ENCODE measurements at regions not wholly inside any gene's neighbourhood (a gene's known extent, or its start where the extent isn't known, plus 50 kb on each side); places are given as distances from the start of the nearest gene placed in this dataset.

DNA sequence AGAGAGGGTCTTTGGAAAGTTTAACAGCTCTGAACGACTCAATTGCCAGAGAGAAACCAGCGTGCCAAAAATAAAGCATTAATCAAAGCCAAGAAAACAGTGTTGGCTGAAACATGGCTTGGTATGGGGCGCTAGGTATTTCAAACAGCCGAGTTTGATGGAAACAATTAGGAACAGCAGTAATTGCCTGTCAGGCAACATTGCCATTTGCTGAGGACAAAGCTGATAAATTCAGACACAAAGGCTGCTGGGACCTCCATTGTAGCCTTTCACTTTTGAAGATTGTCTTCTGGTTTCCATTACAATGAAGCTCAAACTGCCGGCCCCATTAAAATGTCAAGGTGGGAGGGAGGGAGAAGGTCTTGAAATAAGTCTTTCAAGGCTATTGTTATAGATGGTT lies 125.4 kb upstream of the SPDL1 start:
- Histone ChIP-seq H3K4me1 (ENCODE audit: control insufficient read depth in 5 of 5, insufficient read depth in 5 of 5, low read length in 5 of 5) (no peaks in the 10 kb centered on the region), H3K4me3 (ENCODE audit: low read depth in 1 of 5, low read length in 5 of 5) (no peak overlapping the region), H3K9me3 (ENCODE audit: control insufficient read depth in 5 of 5, low read length in 5 of 5) (no peaks in the 10 kb centered on the region), H3K9ac (ENCODE audit: low read length in 5 of 5) (no peak overlapping the region), H3K27ac (ENCODE audit: low read depth, low read length) (no peak overlapping the region), H3K27me3 (ENCODE audit: control insufficient read depth in 5 of 5, insufficient read depth in 4 of 5, low read length in 5 of 5) (no peaks in the 10 kb centered on the region), H3K36me3 (ENCODE audit: control insufficient read depth in 5 of 5, insufficient read depth in 5 of 5, low read length in 5 of 5) (no peaks in the 10 kb centered on the region)

DNA sequence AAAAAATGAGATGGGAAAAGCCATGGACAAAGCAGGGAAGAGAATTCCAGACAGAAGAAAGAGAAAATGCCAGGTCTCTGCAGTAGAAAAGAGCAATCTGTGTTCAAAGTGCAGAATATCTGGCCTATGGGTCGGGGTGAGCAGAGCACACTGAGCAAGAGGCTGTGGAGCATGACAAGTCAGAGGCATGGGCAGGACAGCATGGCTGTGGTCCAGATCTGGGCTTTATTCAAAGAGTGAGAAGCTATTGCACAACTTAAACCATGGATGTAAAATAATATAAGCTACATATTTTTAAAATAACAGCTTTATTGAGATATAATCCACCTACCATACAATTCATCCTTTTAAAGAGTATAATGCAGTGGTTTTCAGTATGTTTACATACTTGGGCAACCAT lies 133.1 kb upstream of the SPDL1 start:
- Histone ChIP-seq H3K9ac (ENCODE audit: low read length in 5 of 5) (no peak overlapping the region), H3K4me3 (ENCODE audit: low read depth in 1 of 5, low read length in 5 of 5) (no peak overlapping the region), H3K4me1 (ENCODE audit: control insufficient read depth in 5 of 5, insufficient read depth in 5 of 5, low read length in 5 of 5) (peaks cover 0 to 5% (median 0%) of the 10 kb centered on the region in 5 donors), H3K36me3 (ENCODE audit: control insufficient read depth in 5 of 5, insufficient read depth in 5 of 5, low read length in 5 of 5) (no peaks in the 10 kb centered on the region), H3K27me3 (ENCODE audit: control insufficient read depth in 5 of 5, insufficient read depth in 4 of 5, low read length in 5 of 5) (no peaks in the 10 kb centered on the region), H3K27ac (ENCODE audit: low read depth, low read length) (no peak overlapping the region), H3K9me3 (ENCODE audit: control insufficient read depth in 5 of 5, low read length in 5 of 5) (no peaks in the 10 kb centered on the region)

DNA sequence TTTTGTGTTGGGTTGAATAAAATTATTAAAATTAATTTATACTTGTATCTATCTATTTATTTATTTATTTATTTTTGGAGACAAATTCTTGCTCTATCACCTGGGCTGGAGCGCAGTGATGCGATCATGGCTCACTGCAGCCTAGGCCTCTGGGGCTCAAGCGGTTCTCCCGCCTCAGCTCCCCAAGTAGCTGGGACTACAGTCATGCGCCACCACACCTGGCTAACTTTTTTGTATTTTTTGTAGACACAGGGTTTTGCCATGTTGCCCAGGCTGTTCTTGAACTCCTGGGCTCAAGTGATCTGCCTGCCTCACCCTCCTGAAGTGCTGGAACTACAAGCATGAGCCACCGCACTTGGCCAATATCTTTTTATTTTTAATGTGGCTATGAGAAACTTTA lies 134.7 kb upstream of the SPDL1 start:
- Histone ChIP-seq H3K27ac (ENCODE audit: low read depth, low read length) (no peak overlapping the region), H3K4me3 (ENCODE audit: low read depth in 1 of 5, low read length in 5 of 5) (no peak overlapping the region), H3K36me3 (ENCODE audit: control insufficient read depth in 5 of 5, insufficient read depth in 5 of 5, low read length in 5 of 5) (no peaks in the 10 kb centered on the region), H3K9me3 (ENCODE audit: control insufficient read depth in 5 of 5, low read length in 5 of 5) (no peaks in the 10 kb centered on the region), H3K27me3 (ENCODE audit: control insufficient read depth in 5 of 5, insufficient read depth in 4 of 5, low read length in 5 of 5) (no peaks in the 10 kb centered on the region), H3K4me1 (ENCODE audit: control insufficient read depth in 5 of 5, insufficient read depth in 5 of 5, low read length in 5 of 5) (peaks cover 0 to 5% (median 0%) of the 10 kb centered on the region in 5 donors), H3K9ac (ENCODE audit: low read length in 5 of 5) (no peak overlapping the region)

DNA sequence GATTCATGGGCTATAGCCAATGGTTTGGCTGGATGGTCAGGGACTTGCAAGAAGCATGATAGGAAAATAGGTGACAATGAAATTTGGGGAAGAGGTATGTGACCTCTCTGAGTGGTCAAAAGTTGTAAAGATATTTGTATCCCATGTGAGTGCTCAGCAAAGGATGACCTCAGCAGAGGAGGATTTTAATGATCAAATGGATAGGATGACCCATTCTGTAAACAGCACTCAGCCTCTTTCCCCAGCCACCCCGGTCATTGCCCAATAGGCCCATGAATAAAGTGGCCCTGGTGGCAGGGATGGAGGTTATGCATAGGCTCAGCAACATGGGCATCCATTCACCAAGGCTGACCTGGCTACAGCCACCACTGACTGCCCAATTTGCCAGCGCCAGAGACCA lies 138.4 kb upstream of the SPDL1 start:
- Histone ChIP-seq H3K4me3 (ENCODE audit: low read depth in 1 of 5, low read length in 5 of 5) (no peak overlapping the region), H3K27ac (ENCODE audit: low read depth, low read length) (no peak overlapping the region), H3K36me3 (ENCODE audit: control insufficient read depth in 5 of 5, insufficient read depth in 5 of 5, low read length in 5 of 5) (no peaks in the 10 kb centered on the region), H3K9ac (ENCODE audit: low read length in 5 of 5) (no peak overlapping the region), H3K9me3 (ENCODE audit: control insufficient read depth in 5 of 5, low read length in 5 of 5) (no peaks in the 10 kb centered on the region), H3K4me1 (ENCODE audit: control insufficient read depth in 5 of 5, insufficient read depth in 5 of 5, low read length in 5 of 5) (peaks cover 3 to 31% (median 17%) of the 10 kb centered on the region in 5 donors), H3K27me3 (ENCODE audit: control insufficient read depth in 5 of 5, insufficient read depth in 4 of 5, low read length in 5 of 5) (no peaks in the 10 kb centered on the region)

DNA sequence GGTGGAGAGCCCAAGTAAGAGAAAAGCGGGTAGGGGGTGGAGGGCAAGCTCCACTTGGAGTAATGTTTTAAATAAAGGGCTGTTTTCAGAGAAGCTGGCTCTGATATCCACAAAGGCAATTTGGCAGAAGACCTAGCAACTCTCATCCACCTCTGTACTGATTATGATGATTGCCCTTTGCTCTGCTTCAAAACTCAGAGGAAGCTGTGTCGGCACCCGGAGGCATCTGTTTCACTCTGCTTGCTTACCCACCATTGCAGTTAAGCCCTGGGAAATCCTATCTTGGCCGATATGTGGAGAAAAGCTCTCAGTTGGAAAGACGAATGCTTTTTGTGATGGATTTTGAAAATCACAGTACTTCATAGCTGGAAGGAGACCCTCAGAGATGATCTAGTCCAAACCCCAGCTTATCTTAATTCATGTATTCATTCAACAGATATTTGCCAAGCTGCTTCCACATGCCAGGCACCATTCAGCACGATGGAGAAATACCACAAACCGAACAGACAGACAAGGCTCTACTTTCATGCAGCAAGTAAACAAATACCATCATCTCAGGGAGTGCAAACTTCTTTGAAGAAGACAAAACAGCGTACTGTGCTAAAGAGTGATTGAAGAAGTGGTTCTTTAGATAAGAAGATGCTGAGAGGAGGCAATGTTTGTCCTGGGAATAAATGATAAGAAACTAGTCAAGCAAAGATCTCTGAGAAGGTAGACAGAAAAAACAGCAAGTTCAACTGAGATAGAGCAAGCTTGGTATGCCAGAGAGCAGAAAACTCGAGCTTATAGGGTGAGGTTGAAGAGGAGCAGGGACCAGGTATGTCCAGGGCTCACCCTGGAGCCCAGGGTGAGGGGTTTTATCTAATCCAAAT lies 140.4 kb upstream of the SPDL1 start:
- H3K4me3 ChIP-seq (ENCODE audit: low read depth in 1 of 5, low read length in 5 of 5): peak overlapping the region in 2 of 5 donors; percentile 8 to 53
- no peaks in the 10 kb centered on the region for H3K9me3 ChIP-seq (ENCODE audit: control insufficient read depth in 5 of 5, low read length in 5 of 5)
- no peaks in the 10 kb centered on the region for H3K36me3 ChIP-seq (ENCODE audit: control insufficient read depth in 5 of 5, insufficient read depth in 5 of 5, low read length in 5 of 5)
- no peak overlapping the region for H3K9ac ChIP-seq (ENCODE audit: low read length in 5 of 5)
- H3K27me3 ChIP-seq (ENCODE audit: control insufficient read depth in 5 of 5, insufficient read depth in 4 of 5, low read length in 5 of 5): no peaks in the 10 kb centered on the region
- peak overlapping the region; percentile 4 for H3K27ac ChIP-seq (ENCODE audit: low read depth, low read length)
- peaks cover 3 to 31% (median 19%) of the 10 kb centered on the region in 5 donors for H3K4me1 ChIP-seq (ENCODE audit: control insufficient read depth in 5 of 5, insufficient read depth in 5 of 5, low read length in 5 of 5)

DNA sequence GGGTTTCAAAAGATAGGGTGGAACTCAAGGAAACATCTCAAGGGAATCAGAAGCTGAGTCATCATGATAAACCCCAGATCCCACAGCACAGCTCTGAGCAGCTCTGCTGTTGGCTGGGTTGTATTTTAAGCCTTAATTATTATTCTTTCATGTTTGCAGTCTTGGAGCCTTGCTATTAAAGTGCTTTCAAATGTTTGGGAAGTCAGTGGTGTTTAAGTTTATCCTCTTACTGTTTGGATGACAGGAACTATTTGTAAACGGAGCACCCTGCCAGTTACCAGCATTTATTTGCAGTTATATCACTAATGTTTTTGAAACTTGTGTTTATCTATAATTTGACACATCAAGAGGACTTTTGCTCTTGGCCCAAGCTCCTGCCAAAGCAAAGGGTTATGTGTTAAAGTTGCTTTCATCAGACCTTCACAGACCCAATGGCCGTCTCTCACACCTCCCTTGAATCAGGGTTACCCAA lies 141.1 kb upstream of the SPDL1 start:
- Histone ChIP-seq H3K4me1 (ENCODE audit: control insufficient read depth in 5 of 5, insufficient read depth in 5 of 5, low read length in 5 of 5) (peaks cover 3 to 31% (median 19%) of the 10 kb centered on the region in 5 donors), H3K9ac (ENCODE audit: low read length in 5 of 5) (no peak overlapping the region), H3K36me3 (ENCODE audit: control insufficient read depth in 5 of 5, insufficient read depth in 5 of 5, low read length in 5 of 5) (no peaks in the 10 kb centered on the region), H3K4me3 (ENCODE audit: low read depth in 1 of 5, low read length in 5 of 5) (peak overlapping the region in 1 of 5 donors; percentile 8), H3K9me3 (ENCODE audit: control insufficient read depth in 5 of 5, low read length in 5 of 5) (no peaks in the 10 kb centered on the region), H3K27me3 (ENCODE audit: control insufficient read depth in 5 of 5, insufficient read depth in 4 of 5, low read length in 5 of 5) (no peaks in the 10 kb centered on the region), H3K27ac (ENCODE audit: low read depth, low read length) (peak overlapping the region; percentile 4)

DNA sequence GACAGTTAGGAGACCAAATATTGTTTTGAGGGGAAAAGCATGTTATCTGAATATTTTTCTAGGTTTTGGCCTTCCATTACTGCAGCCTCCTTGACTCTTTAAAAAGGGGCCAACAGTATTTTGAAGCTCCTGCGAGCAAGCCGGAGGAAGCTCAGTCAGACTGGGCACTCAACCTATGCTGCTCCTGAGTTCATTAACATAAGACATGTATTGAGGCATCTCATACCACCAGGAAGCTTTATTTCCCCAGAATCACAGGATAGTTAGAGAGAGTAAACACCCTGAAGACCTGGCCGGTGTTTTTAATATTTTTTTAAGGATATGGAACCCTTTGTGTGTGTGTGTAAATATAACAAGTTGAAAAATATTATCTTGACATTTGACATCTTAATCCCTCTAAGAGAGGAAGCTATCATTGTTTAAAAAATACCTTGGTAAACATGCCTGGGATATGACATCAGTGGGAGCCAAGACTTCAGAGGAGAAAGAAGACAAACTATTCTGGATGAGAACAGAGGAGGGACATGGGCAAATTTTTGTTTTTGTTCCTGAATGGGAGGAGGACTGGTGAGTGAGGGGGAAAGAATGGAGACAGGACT lies 139.3 kb upstream of the SLIT3 start:
- no peaks in the 10 kb centered on the region for H3K27me3 ChIP-seq (ENCODE audit: control insufficient read depth in 5 of 5, insufficient read depth in 4 of 5, low read length in 5 of 5)

DNA sequence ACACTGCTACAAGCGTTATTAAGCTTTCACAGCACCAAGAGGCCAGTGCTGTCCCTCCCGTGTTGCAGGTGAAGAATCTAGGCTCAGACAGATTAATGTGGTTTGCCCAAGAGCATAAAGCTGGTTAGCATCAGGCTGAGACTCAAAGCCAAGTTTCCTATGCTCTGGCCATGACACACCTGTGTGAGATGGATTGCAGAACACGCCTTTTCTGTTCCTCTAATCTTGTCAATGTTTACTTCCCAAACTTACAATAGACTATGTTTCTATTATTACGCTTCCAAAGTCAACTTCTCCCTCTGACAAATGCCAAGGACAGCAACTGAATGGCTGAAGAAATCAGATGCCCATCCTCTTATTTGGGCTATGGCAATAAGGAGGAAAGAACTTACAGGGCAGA lies 138.4 kb upstream of the SLIT3 start:
- Histone ChIP-seq H3K9me3 (ENCODE audit: control insufficient read depth in 5 of 5, low read length in 5 of 5) (no peaks in the 10 kb centered on the region), H3K9ac (ENCODE audit: low read length in 5 of 5) (no peak overlapping the region), H3K27me3 (ENCODE audit: control insufficient read depth in 5 of 5, insufficient read depth in 4 of 5, low read length in 5 of 5) (no peaks in the 10 kb centered on the region), H3K4me1 (ENCODE audit: control insufficient read depth in 5 of 5, insufficient read depth in 5 of 5, low read length in 5 of 5) (peaks cover 3 to 50% (median 25%) of the 10 kb centered on the region in 5 donors), H3K36me3 (ENCODE audit: control insufficient read depth in 5 of 5, insufficient read depth in 5 of 5, low read length in 5 of 5) (no peaks in the 10 kb centered on the region), H3K27ac (ENCODE audit: low read depth, low read length) (no peak overlapping the region), H3K4me3 (ENCODE audit: low read depth in 1 of 5, low read length in 5 of 5) (no peak overlapping the region)

More for the DNA sequence above, 139.3 kb upstream of the SLIT3 start:
- Histone ChIP-seq H3K4me3 (ENCODE audit: low read depth in 1 of 5, low read length in 5 of 5) (no peak overlapping the region), H3K9me3 (ENCODE audit: control insufficient read depth in 5 of 5, low read length in 5 of 5) (no peaks in the 10 kb centered on the region), H3K9ac (ENCODE audit: low read length in 5 of 5) (no peak overlapping the region), H3K36me3 (ENCODE audit: control insufficient read depth in 5 of 5, insufficient read depth in 5 of 5, low read length in 5 of 5) (no peaks in the 10 kb centered on the region), H3K4me1 (ENCODE audit: control insufficient read depth in 5 of 5, insufficient read depth in 5 of 5, low read length in 5 of 5) (peaks cover 3 to 47% (median 25%) of the 10 kb centered on the region in 5 donors), H3K27ac (ENCODE audit: low read depth, low read length) (no peak overlapping the region)

DNA sequence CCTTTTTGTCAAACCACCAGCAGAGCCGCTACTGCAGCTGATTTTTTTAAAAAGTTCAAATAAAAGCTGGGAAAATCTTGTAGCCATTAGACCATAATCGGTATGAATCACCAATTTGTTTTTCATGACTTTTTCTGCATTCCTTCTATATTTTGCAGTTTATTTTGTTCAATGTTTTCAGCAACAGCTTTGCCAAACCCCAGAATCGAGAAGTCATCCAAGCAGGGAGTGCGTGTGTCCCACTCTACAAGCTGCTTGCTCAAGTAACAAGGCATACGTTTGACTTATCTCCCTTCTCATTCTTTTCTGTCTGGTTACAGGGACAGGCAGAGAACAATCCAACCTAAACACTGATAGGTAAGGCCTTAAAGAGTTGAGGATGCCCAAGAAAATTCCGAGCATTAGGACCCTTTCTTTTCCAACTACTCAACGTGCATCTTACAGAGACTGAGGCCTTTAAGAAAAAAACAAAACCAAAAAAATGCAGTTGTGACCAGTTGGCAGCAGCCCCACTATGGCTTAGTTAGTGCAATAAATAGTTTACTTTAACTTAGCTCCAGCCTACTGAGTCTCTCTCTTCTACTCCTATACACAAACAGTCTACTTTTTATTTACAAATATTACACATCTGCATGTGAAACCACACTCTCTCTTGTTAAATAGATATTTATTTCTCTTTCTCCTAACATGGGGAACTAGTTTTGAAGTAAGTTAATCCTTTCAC lies 134.7 kb upstream of the SLIT3 start:
- Histone ChIP-seq H3K27ac (ENCODE audit: low read depth, low read length) (peak overlapping the region; percentile 19), H3K4me1 (ENCODE audit: control insufficient read depth in 5 of 5, insufficient read depth in 5 of 5, low read length in 5 of 5) (peaks cover 0 to 26% (median 10%) of the 10 kb centered on the region in 5 donors), H3K4me3 (ENCODE audit: low read depth in 1 of 5, low read length in 5 of 5) (peak overlapping the region in 1 of 5 donors; percentile 49), H3K27me3 (ENCODE audit: control insufficient read depth in 5 of 5, insufficient read depth in 4 of 5, low read length in 5 of 5) (no peaks in the 10 kb centered on the region), H3K9me3 (ENCODE audit: control insufficient read depth in 5 of 5, low read length in 5 of 5) (no peaks in the 10 kb centered on the region), H3K36me3 (ENCODE audit: control insufficient read depth in 5 of 5, insufficient read depth in 5 of 5, low read length in 5 of 5) (no peaks in the 10 kb centered on the region), H3K9ac (ENCODE audit: low read length in 5 of 5) (peak overlapping the region in 1 of 5 donors; percentile 43)

Measured in subcutaneous abdominal adipose tissue (tissue), 5 donors.